Esophagus mucosa (tissue), 1 donor: ENCODE measurements at regions not wholly inside any gene's neighbourhood (a gene's known extent, or its start where the extent isn't known, plus 50 kb on each side); places are given as distances from the start of the nearest gene placed in this dataset.

ENCODE experiments used
- ATAC-seq: fragments of 200-7000 bp; cut with Tn5 transposase; one replicate; pipeline ENCODE4 v1.9.1; 2020
- donor health status: DM: yes; HTN: yes; CAD: no.

DNA sequence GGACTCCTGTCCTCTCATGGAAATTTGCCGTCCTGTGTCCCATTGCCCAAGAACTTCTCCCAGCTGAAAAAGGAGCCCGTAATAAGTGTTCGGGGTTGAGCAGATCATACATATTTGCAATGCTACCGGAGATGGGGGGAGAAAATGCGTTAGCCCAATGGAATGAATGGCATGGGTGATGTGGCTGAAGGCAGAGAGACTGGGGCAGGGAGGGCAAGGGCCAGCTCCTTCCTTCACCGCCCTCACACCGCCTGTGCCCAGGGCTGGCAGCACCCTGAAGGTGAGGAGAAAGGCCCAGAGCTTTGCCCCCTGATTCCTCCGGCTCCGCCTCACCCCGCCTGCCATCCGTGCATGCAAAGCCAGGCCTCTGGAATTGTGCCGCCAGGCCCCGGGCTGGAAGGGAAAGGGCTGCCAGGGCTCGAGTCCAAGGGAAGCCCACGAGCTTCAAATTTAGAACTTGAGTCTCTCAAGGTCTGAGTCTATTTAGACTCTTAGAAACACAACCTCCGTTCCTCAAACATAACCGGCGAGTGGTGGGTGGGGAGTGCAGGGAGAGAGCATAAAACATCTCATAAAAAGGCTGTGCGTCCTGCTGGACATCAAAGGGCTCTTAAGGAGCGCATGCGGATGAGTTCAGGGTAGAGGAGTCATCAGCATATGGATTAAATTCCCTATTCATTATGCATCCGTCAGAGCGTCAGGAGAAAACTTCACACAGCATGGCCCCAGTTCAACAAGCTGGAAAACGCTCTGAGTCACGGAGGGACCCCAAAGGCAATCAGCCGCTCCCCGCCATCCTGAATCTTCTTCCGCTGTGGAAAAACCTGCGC, 121.7 kb upstream of the GLI2 start:
- ATAC-seq = no peak

DNA sequence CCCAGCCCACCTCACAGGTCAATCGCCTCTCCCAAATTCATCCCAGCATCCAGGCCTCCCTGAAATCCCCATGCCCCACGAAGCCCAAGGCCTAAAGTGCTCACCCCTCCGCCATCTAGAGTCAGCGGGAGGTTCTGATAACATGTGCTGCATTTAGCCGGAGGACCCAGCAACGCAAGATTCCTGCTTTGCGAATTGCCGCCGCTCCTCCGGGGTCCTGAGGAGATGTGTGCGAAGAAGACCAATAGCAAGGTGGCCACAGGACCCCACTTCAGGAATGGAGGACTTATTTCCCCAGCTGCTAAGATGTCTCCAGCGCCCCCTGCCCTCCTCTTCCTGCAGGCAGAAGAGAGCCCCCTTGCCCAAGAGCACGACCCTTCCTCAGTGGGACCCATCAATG, 120.8 kb upstream of the GLI2 start:
- no peak for ATAC-seq

DNA sequence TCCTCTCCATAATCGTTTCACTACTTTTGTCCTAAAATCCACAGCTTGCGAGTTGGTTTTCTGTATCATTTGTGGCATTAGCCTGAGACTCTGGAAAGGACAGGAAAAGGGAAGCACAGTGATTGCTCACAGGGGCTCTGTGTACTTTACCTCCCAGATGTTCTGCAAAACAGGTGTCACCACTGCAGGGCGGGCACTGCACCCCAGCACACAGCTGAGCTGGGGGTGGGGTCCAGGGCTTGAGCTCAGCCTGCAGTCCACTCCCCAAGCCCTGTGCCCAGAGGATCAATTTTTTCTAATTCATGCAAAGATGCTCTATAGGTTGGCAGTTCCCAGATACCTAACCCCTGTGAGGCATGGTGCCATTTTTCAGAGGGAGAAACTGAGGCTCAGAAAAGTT, 119.4 kb upstream of the GLI2 start:
- no peak for ATAC-seq

DNA sequence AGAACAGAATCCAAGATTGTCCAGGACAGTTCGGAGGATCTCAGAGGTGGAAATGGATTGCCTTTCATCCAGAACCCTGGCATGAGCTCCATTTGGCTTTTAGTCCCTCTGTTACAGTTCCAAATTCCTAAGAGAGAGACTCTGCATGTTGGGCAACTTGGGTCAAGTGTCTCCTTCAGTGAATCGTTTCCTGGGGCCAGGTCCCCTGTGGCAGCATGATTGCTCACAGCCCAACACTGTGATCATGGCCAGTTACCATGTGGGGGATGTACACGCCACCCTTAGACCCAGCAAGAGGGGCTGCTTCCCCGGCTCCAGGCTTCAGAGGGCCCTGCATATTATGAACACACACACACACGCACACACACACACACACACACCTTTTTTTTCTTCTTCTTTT, 118.6 kb upstream of the GLI2 start:
- no peak for ATAC-seq

DNA sequence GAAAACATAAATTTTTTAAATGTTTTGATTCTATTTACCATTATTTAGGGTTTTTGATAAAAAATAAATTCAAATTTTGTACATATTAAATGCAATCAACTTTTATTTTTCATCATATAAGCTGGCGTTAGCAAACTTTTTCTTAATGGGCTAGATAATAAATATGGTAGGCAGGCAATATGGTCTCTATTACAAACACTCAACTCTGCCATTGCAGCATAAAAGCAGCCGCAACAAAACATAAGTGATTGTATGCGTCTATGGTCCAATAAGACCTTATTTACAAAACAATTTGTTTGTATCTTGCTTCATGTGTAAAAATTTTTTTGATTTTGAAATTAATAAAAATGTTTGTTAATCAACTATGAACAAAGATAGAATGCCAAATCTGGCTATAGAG, 116.8 kb upstream of the GLI2 start:
- ATAC-seq = no peak

DNA sequence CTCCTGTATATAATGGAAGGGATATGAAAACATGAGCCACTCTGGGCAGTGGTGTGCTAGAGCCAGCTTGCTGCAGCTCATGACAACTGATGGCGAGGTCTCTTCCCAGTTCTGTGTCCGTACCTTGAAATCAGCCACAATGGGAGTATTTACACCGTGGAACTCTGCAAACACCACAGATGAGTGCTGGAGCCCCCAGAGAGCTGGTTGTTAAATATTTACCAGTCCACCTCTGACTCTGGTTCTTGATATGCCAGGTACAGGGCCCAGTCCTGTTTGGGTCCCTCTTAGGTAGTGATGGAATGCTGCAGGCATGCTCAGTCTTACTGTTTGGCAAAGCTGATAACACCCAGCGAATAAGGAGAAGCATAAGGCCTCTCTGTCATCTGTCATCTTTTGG, 116.1 kb upstream of the GLI2 start:
- peak; percentile 4 for ATAC-seq

DNA sequence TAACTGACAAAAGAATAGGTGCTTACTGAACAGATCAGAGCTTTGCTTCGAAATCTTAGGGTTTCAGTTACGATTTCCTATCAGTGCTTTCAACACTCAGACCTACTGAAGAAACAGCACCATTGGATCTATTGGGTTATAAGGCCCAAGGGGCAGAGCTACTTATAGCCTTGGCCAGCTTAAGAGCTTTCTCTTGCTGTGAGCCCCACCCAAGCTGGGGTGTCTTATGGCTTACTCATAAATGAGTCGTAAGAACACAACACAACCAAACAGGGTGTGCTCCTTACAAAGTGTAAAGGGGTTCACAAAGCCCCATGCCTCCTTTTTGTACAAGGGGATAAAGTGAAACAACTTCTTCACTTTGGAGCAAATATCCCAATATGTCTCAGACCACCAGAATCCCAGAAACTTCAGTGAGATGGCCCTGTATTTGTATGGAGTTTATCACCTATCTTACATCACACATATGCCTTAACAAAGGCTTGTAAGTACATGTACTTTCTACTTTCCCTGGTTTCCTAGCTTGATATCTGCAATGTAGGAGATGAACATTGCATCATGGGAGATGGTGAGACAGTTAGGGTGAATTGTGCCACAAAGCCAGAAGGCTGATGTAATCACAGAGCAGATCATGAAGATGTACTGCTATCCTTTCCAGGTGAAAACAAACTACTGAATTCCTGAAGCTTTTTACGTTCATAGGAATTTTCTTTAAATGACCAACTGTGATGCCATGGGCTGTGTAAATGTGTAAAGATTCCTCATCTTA, 115.5 kb upstream of the GLI2 start:
- ATAC-seq = peak; percentile 93

DNA sequence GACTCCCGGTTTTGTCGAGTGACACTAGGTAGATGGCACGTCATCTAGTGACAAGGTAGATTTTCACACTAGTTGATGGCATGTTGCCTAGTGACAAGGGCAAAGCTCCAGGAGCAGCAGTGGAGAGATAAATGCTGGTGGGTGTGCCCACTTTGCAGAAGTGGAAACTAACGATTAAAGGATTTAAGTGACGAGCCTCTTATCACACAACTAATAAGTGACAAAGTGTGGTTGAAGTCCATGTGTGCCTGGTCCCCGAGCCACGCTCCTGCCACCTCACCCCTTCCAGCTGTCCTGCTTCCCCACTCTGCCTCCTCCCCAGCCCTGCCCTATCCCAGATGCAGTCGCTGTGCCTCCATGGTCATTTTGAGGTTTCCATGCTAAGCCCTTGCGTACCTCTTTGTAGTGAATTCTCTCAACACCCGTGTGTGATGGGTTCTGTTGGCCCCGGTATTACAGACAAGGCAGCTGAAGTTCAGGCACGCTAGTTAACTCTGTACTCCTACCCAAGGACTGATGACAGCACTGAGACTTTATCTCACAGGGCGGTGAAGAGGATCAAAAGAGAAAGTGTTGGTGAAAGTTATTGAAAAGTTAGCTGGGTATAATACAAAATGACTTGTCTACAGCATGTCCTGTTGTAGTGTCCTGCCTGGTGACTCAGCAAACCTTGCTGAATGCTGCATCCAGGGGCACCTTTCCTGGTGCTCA, 113.4 kb upstream of the GLI2 start:
- ATAC-seq = no peak

DNA sequence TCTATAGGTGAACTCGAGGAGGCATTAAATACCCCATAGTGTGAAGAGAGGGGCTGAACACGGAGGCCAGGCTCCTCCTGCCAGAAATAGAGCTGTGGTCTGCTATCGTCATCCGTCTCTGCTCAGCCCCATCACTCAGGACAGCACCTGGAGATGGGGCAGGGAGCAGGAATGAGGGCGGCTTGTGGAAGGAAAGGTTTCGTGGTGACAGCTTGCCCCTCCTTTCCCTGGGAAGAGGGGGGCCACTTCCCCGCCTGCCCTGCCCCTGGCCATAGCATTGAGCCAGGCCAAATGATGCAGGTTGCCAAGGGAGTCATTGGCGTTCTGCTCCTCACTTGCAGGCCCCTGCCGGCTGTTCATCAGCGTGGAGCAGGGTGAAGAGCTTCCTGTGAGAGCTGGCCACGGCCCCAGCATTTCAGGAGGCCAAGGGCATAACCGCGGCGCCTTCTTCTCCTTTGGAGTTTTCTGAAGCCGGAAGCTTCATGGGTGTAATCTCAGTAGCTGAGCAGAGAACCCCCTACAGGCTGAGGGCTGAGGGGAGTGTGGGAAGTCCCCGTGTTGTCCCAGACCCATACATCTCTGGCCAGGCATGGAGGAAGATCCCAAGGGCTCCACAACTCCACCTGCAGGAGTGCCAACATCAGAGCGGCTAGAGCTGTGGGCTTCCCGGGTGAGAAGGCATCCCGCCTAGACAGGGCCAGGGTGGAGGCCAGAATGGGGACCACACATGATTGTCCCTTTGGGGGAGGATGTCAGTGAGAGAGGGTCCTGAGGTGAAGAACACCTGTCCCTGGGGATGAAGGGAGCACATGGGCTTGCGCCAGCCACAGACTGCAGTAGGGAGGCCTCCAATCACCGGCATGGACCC, 112.5 kb upstream of the GLI2 start:
- no peak for ATAC-seq

DNA sequence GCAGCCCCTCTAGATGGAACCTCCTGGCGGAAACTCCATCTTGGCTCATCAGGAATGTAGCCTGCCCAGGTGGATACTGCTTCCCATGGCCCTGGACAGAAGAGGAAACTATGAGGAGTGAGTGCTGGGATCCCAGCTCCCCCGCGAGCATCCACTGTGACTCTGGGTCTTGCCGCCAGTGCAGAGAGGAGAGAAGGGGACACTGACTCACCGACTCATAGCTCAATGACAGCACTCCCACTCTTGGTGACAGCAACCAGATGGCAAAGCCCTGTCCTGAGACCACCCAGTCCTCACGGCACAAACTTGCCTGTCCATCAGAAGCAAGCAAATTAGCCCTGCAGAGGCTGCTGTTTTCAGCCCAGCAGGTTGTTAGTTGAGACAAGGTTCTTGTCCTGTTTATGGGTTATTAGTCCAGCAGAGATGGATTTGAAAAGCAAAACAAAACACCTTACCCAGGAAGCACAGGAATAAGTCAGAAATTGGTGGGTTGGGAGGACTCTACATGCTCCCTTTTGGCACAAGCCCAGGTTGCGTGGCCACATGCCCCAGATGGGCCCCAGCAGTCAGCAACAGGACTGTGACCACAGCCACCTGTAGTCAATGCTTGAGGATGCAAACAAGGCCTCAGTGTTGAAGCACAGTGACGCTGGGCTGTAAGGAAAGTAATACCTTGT, 111.5 kb upstream of the GLI2 start:
- ATAC-seq = no peak

DNA sequence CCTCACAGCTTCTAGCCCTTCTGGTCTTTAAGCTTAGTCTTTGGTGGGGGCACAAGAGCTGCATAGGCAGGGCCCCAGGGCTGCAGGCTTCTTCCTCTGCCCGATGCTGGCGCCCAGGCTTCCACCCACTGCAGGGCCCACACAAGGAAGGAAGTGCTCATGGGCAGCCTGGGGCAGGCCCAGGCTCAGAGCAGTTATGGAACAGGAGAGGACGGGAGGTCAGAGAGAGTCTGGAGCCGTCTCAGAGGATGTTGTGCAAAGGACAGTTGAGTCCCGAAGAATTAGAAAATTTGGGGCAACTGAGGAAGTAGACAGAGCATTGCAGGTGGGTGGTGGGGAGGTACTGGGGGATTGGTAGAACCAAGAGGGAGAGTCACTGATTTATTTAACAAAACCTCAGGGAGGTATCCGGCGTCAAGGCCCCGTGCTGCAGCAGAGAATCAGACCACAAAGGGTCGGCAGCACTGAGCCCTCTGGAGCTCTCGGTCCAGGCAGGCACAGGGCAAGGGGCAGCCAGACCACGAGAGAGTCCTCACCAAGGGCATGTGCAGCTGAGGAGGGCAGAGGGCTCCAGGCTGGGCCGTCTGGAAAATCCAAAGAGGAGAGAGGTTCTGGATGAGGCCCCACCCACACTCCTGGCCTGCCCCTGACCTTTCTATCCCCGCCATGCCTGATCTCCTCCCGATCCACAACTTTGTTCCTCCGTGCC, 110.8 kb upstream of the GLI2 start:
- ATAC-seq = no peak

DNA sequence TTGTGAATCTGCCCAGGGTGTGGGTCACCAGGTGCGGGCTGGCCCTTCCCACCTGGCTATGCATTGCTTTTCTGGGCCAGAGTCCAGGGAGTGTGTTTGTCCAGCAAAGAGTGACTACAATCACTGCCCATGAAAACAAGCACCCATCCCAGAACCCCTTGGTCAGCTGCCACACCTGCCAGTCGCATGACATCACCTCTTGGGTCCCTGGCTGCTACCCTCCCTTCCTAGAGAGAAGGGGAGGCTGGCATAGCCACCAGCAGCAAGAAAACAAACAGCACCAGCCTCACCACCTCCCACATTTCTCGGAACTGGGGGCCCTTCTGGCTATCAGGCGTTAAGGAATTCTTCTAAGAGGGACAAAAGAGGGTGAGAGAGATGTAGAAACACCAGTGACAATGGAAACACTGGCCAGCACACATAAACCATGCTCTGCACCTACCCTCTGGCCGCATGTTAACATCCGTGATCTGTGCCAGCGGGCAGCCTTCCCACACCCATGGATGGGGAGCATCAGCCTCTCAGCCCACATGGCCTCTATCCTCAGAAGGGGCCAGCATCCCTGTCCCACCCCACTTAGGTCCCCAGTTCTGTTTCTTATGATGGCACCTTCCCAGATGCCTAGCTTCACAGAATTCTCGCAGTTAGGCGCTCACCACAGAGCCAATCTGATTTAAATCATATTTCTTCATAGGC, 109.7 kb upstream of the GLI2 start:
- peak; percentile 22 for ATAC-seq

DNA sequence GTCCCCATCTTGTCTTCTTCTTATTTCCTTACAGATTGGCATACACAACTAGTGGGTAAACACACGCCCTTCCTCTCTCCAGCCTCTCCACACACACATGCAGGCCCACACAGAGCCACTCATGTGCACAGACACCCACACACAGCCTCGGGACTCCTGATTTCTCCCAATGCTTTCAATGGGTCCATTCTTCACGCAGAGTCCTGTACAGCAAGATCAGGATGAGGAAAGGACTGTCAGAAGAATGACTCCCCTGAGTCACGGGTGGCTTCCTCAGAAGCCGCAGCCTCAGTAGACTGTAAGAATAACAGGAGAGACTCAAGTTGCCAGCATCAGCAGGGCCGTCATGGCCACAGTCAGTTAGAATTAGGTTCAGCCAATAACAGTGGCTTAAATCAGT, 109.1 kb upstream of the GLI2 start:
- ATAC-seq = no peak

DNA sequence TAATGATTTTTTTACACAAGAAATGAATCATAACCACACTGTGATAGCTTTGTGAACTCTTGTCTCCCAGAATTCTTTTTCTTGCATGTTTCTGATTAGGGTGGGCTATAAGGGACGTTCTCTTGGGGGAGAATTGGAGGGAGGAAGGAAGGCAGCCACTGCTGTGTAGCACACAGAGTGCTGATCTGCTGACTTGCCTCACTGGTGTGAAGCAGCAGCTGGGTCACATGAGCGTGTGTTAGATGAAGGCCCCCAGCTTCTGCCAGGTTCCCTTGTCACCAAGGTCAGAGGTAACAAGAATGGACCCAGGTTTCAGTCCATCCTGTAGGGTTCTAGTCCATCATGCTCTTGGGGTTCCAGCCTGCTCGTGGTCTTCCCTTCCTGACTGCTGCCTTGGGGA, 107.4 kb upstream of the GLI2 start:
- no peak for ATAC-seq

DNA sequence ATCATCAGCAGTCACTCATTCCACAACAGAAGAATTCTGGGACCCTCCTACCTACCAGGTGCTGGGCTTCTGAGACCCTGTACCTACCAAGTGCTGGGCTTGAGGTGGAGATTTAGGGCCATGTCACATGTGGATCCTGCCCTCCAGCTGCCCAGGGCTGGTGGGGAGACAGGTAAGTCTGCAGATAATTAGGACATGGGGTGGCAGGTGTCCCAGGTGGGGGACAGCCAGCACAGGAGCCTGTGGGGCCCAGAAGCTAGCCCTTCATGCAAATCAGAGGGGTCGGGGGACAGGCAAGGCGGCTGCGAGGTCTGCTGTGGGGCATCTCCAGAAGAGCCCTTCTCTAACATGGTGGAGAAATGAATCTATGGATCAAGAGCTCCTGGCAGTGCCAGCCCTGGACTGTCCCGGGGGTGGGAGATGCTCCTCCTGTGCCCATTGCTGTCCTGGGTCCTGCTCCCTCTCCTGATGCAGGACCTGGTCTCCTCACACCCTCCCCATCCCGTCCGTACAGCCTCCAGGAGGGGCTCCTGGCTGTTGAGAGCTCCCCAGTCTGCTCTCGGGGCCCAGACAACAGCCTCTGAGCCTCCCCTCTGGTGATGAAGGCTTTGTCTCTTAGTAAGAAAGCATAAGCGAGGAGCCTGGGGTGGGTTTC, 106.3 kb upstream of the GLI2 start:
- no peak for ATAC-seq

DNA sequence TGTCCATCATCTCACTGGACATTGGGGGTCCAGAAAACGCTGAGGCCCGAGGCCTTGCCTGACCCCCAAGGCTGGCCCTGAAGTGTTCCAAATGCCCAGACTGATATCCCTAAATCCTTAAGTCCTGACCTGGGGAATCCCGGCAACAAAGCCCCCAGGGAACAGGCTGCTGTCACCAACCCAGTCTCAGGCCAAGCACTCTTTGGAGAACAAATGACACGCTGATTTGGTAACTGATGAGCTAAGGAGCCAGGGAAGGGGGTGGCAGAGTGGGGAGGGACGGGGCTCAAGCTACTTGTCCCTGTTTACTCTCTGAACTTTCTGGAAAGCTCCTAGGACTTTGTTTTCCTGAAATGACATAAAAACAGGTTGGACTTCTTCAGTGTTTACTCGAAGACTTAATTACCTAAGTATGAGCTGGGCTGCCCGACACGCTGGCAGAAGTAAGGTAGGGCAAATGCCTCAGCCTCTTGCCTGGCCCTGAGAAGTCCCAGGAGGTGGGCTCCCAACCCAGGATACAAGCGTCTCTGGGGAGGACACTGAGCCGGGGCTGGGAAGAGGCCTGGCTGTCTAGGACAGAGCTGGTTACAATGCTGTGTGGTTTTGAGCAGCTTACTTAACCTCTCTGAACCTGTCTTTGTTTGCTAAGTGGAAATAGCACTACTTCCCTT, 105.5 kb upstream of the GLI2 start:
- ATAC-seq = peak; percentile 66

DNA sequence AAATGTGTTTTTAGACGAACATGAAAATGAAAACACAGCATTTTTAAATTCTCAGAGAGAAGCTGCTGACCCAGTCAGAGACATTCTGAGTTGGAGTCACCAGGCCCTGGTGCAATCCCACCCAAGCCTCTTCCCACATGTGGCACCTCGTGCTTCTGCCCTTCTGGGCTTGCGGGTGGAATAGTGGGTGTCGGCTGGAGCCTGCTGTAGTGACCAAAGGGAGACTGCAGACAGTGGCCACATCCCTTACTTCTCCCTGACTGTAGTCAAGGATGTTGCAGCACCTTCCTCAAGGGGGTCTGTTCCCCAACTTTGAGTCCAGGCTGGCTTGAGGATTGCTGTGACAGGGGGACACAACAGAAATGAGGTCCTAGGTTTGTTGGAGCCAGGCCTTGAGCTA, 104.4 kb upstream of the GLI2 start:
- no peak for ATAC-seq

DNA sequence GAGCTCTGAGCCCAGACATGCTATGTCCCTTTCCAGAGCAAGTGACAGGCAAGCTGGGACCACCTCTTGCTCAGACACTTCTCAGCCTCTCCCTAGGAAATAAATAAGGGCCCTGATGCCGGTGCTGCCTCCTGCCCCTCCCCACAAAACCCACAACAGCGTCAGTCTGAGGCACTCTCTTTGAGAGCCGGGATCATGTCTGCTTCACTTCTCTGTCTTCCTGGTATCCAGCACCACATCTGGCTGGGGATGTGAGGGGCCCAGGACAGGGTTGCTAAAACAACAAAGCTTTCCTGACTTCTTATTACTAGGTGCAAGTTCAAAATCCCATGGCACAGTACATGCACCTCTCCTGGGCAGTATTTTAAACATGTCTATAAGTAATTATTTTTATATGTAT, 103.9 kb upstream of the GLI2 start:
- no peak for ATAC-seq
